ENCODE measurements at regions not wholly inside any gene's neighbourhood (a gene's known extent, or its start where the extent isn't known, plus 50 kb on each side); places are given as distances from the start of the nearest gene placed in this dataset.
A peak's percentile ranks its signal among the peaks of the same experiment; 100 is the strongest.

- peak; percentile 91 for DNase-seq (ENCODE audit: low read depth)
Observed at GRCh38 chr2:18651842-18652774, 62.7 kb upstream of the NT5C1B start.

- peak; percentile 34 for DNase-seq (ENCODE audit: low read depth)
Observed at GRCh38 chr2:18650221-18650620, 60.9 kb upstream of the NT5C1B start.

GRCh38 chr2:18649502-18650135 is 60.2 kb upstream of the NT5C1B start:
- DNase-seq (ENCODE audit: low read depth): no peak

GRCh38 chr2:18648161-18648560 is 58.8 kb upstream of the NT5C1B start:
- DNase-seq (ENCODE audit: low read depth): no peak

- peak; percentile 57 for DNase-seq (ENCODE audit: low read depth)
Observed at GRCh38 chr2:18647731-18648130, 58.4 kb upstream of the NT5C1B start.

GRCh38 chr2:18645315-18645714 is 55.9 kb upstream of the NT5C1B start:
- peak; percentile 33 for DNase-seq (ENCODE audit: low read depth)

- no peak for DNase-seq (ENCODE audit: low read depth)
Observed at GRCh38 chr2:18644115-18644462, 54.7 kb upstream of the NT5C1B start.

- DNase-seq (ENCODE audit: low read depth): no peak
Observed at GRCh38 chr2:18643326-18644114, 54.2 kb upstream of the NT5C1B start.

GRCh38 chr2:18641823-18642222 is 52.5 kb upstream of the NT5C1B start:
- no peak for DNase-seq (ENCODE audit: low read depth)

- DNase-seq (ENCODE audit: low read depth): no peak
Observed at GRCh38 chr2:18639756-18640453, 50.5 kb upstream of the NT5C1B start.

Measured in EH (cell line).